ENCODE measurements at regions not wholly inside any gene's neighbourhood (a gene's known extent, or its start where the extent isn't known, plus 50 kb on each side); places are given as distances from the start of the nearest gene placed in this dataset.

DNA sequence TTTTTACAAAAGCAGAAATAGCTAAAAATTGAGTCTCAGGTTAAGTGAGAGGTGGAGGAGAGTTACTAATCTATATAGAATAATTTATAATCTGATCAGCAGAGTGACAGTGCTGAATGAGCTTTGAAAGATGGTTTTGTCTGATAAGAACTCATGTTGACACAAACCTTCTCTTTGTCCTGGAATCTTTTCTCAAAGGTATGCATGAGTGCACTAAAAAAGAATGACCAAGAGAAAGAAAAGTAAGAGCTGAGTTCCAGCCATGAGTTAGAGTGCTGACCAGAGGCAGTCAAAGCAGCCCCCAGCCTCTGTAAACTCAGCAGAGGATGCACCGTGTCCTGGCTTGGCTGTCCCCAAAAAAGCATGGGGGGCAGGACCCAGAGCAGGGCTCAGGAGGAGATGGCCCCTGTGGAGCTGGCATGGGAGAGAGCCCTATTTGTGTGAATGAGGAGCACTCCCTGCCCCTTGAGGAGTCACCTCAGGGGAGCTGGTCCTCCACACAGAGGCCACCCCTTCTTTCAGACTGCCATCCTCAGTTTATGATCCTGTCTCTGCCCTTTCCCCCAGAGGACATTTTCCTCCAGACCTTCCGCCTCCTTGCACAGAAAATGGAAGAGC lies 129.8 kb downstream of the SEC23A start:
- Histone ChIP-seq H3K4me3 (ENCODE audit: low read depth, low read length) (no peak overlapping the region), H3K36me3 (ENCODE audit: control insufficient read depth, insufficient read depth, low read length) (no peaks in the 10 kb centered on the region), H3K27me3 (ENCODE audit: control insufficient read depth, insufficient read depth, low read length) (no peaks in the 10 kb centered on the region)
- CTCF ChIA-PET, result interaction anchor here (0.7 to 1.0 kb wide), 2 partner anchors 21 to 28 kb away, joined by 3 read pairs; no protein-coding TSS in a partner anchor
- POLR2A ChIA-PET, result no interaction called here
- DNase-seq (ENCODE audit: low read depth), result no peak
- TF ChIP-seq, protein P1, sequence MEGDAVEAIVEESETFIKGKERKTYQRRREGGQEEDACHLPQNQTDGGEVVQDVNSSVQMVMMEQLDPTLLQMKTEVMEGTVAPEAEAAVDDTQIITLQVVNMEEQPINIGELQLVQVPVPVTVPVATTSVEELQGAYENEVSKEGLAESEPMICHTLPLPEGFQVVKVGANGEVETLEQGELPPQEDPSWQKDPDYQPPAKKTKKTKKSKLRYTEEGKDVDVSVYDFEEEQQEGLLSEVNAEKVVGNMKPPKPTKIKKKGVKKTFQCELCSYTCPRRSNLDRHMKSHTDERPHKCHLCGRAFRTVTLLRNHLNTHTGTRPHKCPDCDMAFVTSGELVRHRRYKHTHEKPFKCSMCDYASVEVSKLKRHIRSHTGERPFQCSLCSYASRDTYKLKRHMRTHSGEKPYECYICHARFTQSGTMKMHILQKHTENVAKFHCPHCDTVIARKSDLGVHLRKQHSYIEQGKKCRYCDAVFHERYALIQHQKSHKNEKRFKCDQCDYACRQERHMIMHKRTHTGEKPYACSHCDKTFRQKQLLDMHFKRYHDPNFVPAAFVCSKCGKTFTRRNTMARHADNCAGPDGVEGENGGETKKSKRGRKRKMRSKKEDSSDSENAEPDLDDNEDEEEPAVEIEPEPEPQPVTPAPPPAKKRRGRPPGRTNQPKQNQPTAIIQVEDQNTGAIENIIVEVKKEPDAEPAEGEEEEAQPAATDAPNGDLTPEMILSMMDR (IDR thresholded peaks at IDR 0.05; ENCODE audit: insufficient read depth, low read depth, low read length), result no peak

DNA sequence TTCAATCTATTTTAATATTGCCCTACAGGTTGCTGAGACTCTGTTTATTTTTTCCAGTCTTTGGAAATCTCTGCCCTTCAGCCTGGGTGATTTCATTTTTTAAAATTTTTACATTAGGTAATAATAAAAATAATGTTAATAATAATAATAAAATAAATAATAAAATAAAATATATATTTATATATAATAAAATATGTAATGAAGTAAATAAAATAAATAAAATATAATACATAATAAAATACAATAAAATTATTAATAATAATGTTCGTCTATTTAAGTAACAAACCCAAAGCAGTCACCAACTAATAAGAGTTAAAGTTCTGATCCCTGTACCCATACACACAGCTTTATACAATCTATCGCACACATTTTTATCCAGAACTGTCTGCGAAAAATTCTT lies 130.5 kb downstream of the SEC23A start:
- no peak for DNase-seq (ENCODE audit: low read depth)
- CTCF ChIA-PET, result interaction anchor here (1.0 kb wide), 1 partner anchor 27 kb away, joined by 3 read pairs; no protein-coding TSS in a partner anchor
- H3K36me3 ChIP-seq (ENCODE audit: control insufficient read depth, insufficient read depth, low read length), result no peaks in the 10 kb centered on the region
- POLR2A ChIA-PET, result no interaction called here
- no peaks in the 10 kb centered on the region for H3K27me3 ChIP-seq (ENCODE audit: control insufficient read depth, insufficient read depth, low read length)
- TF ChIP-seq, protein P1 (IDR thresholded peaks at IDR 0.05; ENCODE audit: insufficient read depth, low read depth, low read length), result no peak
- no peak overlapping the region for H3K4me3 ChIP-seq (ENCODE audit: low read depth, low read length)

DNA sequence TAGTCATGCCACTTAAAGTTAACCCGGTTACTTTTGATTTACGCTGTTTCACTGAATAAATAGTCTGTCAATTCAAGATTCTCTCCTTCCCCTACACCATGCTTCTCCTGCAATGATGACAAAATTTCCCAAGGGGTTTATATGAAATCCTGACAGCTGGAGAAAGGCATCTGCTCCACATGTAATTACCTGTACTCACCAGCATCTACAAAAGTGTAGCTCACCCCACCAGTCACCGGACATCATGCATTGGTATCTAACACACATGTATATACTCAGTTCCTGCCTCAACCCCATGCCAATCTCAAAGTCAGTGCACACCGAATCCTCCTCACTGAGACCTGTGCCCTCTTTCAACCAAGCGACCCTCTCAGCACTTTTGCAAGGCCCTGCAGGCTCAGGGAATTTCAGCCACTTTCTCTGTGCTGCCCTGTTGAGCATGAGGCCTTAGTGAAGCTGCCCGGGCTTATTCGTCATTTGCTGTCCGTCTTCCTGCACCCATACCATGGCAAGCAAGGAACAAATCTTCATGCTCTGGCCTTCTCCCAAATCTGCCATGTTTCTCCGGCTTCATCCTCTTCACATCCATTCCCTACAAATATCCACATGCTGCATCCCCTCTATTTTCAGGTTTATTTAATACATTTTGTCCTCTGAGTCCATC lies 131.6 kb downstream of the SEC23A start:
- Histone ChIP-seq H3K27me3 (ENCODE audit: control insufficient read depth, insufficient read depth, low read length) (no peaks in the 10 kb centered on the region), H3K4me3 (ENCODE audit: low read depth, low read length) (no peak overlapping the region), H3K36me3 (ENCODE audit: control insufficient read depth, insufficient read depth, low read length) (no peaks in the 10 kb centered on the region)
- CTCF ChIA-PET, result no interaction called here
- no peak for DNase-seq (ENCODE audit: low read depth)
- TF ChIP-seq, protein P1 (IDR thresholded peaks at IDR 0.05; ENCODE audit: insufficient read depth, low read depth, low read length), result no peak
- POLR2A ChIA-PET, result no interaction called here

DNA sequence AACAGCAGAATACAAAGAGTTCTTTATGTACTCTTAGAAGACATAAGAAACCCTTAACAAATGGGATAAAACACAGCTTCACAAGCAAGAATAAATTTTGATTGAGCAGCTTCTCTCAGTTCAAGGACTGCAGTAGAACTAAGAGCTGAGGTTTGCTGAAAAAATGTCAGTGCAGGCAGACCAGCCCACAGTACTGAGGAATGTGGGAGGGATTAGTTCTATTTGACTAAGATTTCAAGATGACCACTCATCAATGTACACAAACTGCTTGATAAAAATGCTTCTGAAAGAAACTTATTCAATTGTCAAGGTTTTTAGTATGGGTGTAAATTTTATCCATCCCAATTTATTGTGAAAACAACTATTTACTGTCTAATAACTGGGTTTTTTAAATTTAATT lies 138.4 kb downstream of the SEC23A start:
- H3K4me3 ChIP-seq (ENCODE audit: low read depth, low read length), result no peak overlapping the region
- H3K27me3 ChIP-seq (ENCODE audit: control insufficient read depth, insufficient read depth, low read length), result no peaks in the 10 kb centered on the region
- DNase-seq (ENCODE audit: low read depth), result no peak
- CTCF ChIA-PET, result no interaction called here
- POLR2A ChIA-PET, result no interaction called here
- TF ChIP-seq, protein P1 (IDR thresholded peaks at IDR 0.05; ENCODE audit: insufficient read depth, low read depth, low read length), result no peak
- H3K36me3 ChIP-seq (ENCODE audit: control insufficient read depth, insufficient read depth, low read length), result no peaks in the 10 kb centered on the region

DNA sequence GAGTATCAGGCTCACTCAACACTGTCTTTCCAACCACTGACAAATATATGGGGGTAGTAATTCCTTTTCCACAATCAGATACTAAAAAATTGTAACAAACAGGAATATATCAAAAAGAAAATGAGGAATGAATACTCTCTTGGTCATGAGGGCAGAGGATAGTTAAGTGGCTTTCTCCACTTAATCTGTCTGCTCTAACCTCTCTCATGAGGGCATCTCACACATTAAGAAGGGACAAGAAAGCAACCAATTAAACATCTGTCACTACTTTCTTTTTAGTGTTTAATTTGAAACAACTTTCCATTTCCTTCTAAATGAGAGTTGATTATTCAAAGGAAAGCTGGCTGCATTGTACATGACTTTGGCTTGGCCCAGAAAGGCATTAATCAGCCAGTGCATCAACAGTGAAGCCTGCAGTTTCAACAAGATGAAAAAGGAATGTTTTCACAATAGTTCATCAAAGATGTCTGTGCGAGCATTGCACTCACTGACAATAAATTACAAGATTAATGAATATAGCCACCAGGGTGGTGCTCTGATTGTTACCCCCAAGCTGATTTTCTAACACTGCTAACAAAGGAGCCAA lies 142.0 kb downstream of the SEC23A start:
- CTCF ChIA-PET, result interaction anchor here (0.6 kb wide), 1 partner anchor 1037 kb away, joined by 3 read pairs; no protein-coding TSS in a partner anchor
- Histone ChIP-seq H3K4me3 (ENCODE audit: low read depth, low read length) (no peak overlapping the region), H3K36me3 (ENCODE audit: control insufficient read depth, insufficient read depth, low read length) (no peaks in the 10 kb centered on the region), H3K27me3 (ENCODE audit: control insufficient read depth, insufficient read depth, low read length) (no peaks in the 10 kb centered on the region)
- POLR2A ChIA-PET, result no interaction called here
- TF ChIP-seq, protein P1 (IDR thresholded peaks at IDR 0.05; ENCODE audit: insufficient read depth, low read depth, low read length), result no peak
- no peak for DNase-seq (ENCODE audit: low read depth)
